Panc1 (cell line): ENCODE measurements at regions not wholly inside any gene's neighbourhood (a gene's known extent, or its start where the extent isn't known, plus 50 kb on each side); places are given as distances from the start of the nearest gene placed in this dataset.

Source experiments
- ATAC-seq: fragments of 200-7000 bp; cut with Tn5 transposase; 2 replicates; pipeline ENCODE4 v1.9.1; 2020; ENCODE audit warnings: mild to moderate bottlenecking, moderate library complexity
- BruUV-seq: library from RNA; stranded (reverse); fragments of 400-500 nt; replicated peaks from 2 replicates; lab custom pipeline; 2021; lab: Mats Ljungman, UMichigan
- CTCF ChIA-PET: fragments of 300-600 bp; sonication (Branson Sonifier 250); formaldehyde crosslinking; loops from one replicate; lab custom pipeline; 2022; ENCODE audit warnings: antibody characterized with exemption; lab: Charles Lee
- POLR2A ChIA-PET: fragments of 300-600 bp; sonication (Branson Sonifier 250); formaldehyde crosslinking; loops from one replicate; lab custom pipeline; 2022; ENCODE audit warnings: antibody characterized with exemption; lab: Charles Lee
- DNase-seq: peaks from one replicate; pipeline ENCODE4 v3.0.0-alpha.2; 2010; ENCODE audit warnings: low read depth, low spot score
- H3K27ac ChIP-seq: 2 replicates; pipeline ENCODE4 v1.5.1; 2011; ENCODE audit warnings: mild to moderate bottlenecking, low read length, inconsistent platforms
- H3K27me3 ChIP-seq: fragments of 200-500 bp; sonication (Bioruptor generic); 2 replicates; pipeline ENCODE4 v1.6.0; 2014; ENCODE audit warnings: low read length, inconsistent platforms; ENCODE audit not compliant: control insufficient read depth, insufficient read depth
- H3K36me3 ChIP-seq: fragments of 200-500 bp; sonication (Bioruptor generic); 2 replicates; pipeline ENCODE4 v1.5.1; 2014; ENCODE audit warnings: inconsistent platforms, mild to moderate bottlenecking, low read length, moderate library complexity; ENCODE audit not compliant: control insufficient read depth, insufficient read depth
- H3K4me1 ChIP-seq: 2 replicates; pipeline ENCODE4 v1.5.1; 2011; ENCODE audit warnings: inconsistent platforms, mild to moderate bottlenecking, low read length, moderate library complexity; ENCODE audit not compliant: control insufficient read depth, insufficient read depth
- H3K4me3 ChIP-seq, 2 experiments: 2 replicates each; pipeline ENCODE4 v1.5.1; 2011 to 2012; ENCODE audit warnings: low read depth in 2 of 2, low read length in 2 of 2, mild to moderate bottlenecking in 2 of 2, inconsistent platforms in 1 of 2, moderate library complexity in 1 of 2
- H3K9me3 ChIP-seq: fragments of 200-500 bp; sonication (Bioruptor generic); 2 replicates; pipeline ENCODE4 v1.5.1; 2014; ENCODE audit warnings: low read depth, mild to moderate bottlenecking, inconsistent platforms, low read length, moderate library complexity; ENCODE audit not compliant: control insufficient read depth, insufficient read depth
- CTCF ChIP-seq: fragments of 450-650 bp; IDR thresholded peaks from 2 replicates; pipeline ENCODE4 v1.5.1; 2017; ENCODE audit warnings: mild to moderate bottlenecking
- POLR2AphosphoS5 ChIP-seq: IDR thresholded peaks from 2 replicates; pipeline ENCODE4 v1.6.1; 2012; ENCODE audit warnings: mild to moderate bottlenecking, low read depth, low read length, moderate library complexity
- REST ChIP-seq, 2 experiments: IDR thresholded peaks; 2 replicates each; pipeline ENCODE4 v1.6.1; 2011 to 2012; ENCODE audit warnings: low read depth in 2 of 2, control low read depth in 1 of 2, low read length in 1 of 2, mild to moderate bottlenecking in 1 of 2, moderate library complexity in 1 of 2; ENCODE audit not compliant: insufficient read depth in 1 of 2
- SIN3A ChIP-seq: IDR thresholded peaks from 2 replicates; pipeline ENCODE4 v1.6.1; 2012; ENCODE audit warnings: low read depth, mild to moderate bottlenecking, low read length, moderate library complexity, borderline replicate concordance; ENCODE audit not compliant: insufficient read depth
- TCF7L2 ChIP-seq: IDR thresholded peaks from 2 replicates; pipeline ENCODE4 v1.6.1; 2011; ENCODE audit warnings: mild to moderate bottlenecking, low read depth, low read length, inconsistent platforms
- in situ Hi-C: cut with HindIII; loops from 2 replicates; pipeline ENCODE4 v1.10.0; 2016; ENCODE audit warnings: low sequenced_read_pairs, low pct_unique_long_range_greater_than_20kb
- intact Hi-C: fragments of 100-400 bp; cut with micrococcal nuclease; formaldehyde crosslinking; loops from one replicate; pipeline ENCODE4 v1.10.0; 2022; ENCODE audit not compliant: unreplicated experiment

GRCh38 chr13:79660361-79660760 lies 179.4 kb downstream of the NDFIP2 start:
- Histone ChIP-seq H3K36me3 (no peaks in the 10 kb centered on the region), H3K27ac (no peak overlapping the region), H3K27me3 (no peaks in the 10 kb centered on the region), H3K4me1 (no peaks in the 10 kb centered on the region), H3K9me3 (no peaks in the 10 kb centered on the region), H3K4me3 (no peak overlapping the region)
- in situ Hi-C loops (no loop called here), intact Hi-C loops (no loop called here)
- ATAC-seq, result no peak
- CTCF ChIA-PET, result no interaction called here
- TF ChIP-seq REST (IDR thresholded peaks at IDR 0.05; ENCODE audit: insufficient read depth in 1 of 2, low read depth in 2 of 2, low read length in 1 of 2) (no peak), POLR2AphosphoS5 (no peak), TCF7L2 (no peak), SIN3A (no peak), CTCF (no peak)
- BruUV-seq, result no TSS peak
- POLR2A ChIA-PET, result interaction anchor here (0.6 kb wide), 1 partner anchor 674 kb away, joined by 5 read pairs; no protein-coding TSS in a partner anchor
- no peak for DNase-seq

- TF ChIP-seq REST (IDR thresholded peaks at IDR 0.05; ENCODE audit: insufficient read depth in 1 of 2, low read depth in 2 of 2, low read length in 1 of 2), result no peak
- no peak for TF ChIP-seq SIN3A
- POLR2A ChIA-PET, result no interaction called here
- ATAC-seq (no peak), DNase-seq (no peak)
- H3K4me3 ChIP-seq, result no peak overlapping the region
- intact Hi-C loops (no loop called here), in situ Hi-C loops (no loop called here)
- H3K4me1 ChIP-seq, result no peaks in the 10 kb centered on the region
- H3K27me3 ChIP-seq, result no peaks in the 10 kb centered on the region
- H3K27ac ChIP-seq, result no peak overlapping the region
- H3K9me3 ChIP-seq, result no peaks in the 10 kb centered on the region
- no peaks in the 10 kb centered on the region for H3K36me3 ChIP-seq
- CTCF ChIA-PET, result no interaction called here
- BruUV-seq, result no TSS peak
Measured at GRCh38 chr13:79659121-79659521, 178.2 kb downstream of the NDFIP2 start.
